Effector memory CD8-positive, alpha-beta T cell (primary cell): ENCODE measurements at regions not wholly inside any gene's neighbourhood (a gene's known extent, or its start where the extent isn't known, plus 50 kb on each side); places are given as distances from the start of the nearest gene placed in this dataset.
"Not testable (repeated sequence)": the region's sequence is repeated elsewhere in the genome, so short reads cannot be mapped to it uniquely, and the experiment has no call there.

Experiments
- ATAC-seq: fragments of 150-1000 bp; cut with Tn5 transposase; replicated peaks from 2 replicates; pipeline ENCODE4 v1.10.0; 2021; ENCODE audit warnings: mild to moderate bottlenecking, moderate library complexity
- DNase-seq, 3 experiments: peaks; one replicate each; pipeline ENCODE4 v3.0.0; 2021
- H3K27ac Mint-ChIP-seq, 2 donors: one replicate each; pipeline ENCODE4 v1.8.0; 2022; ENCODE audit warnings: mild to moderate bottlenecking in 2 of 2, mixed read lengths in 2 of 2, moderate library complexity in 2 of 2
- H3K27me3 Mint-ChIP-seq, 2 donors: one replicate each; pipeline ENCODE4 v1.8.0; 2022; ENCODE audit warnings: mixed read lengths in 2 of 2
- H3K36me3 Mint-ChIP-seq: one replicate; pipeline ENCODE4 v1.8.0; 2022; ENCODE audit warnings: mild to moderate bottlenecking, moderate library complexity, mixed read lengths; ENCODE audit not compliant: insufficient read depth
- H3K4me1 Mint-ChIP-seq, 2 donors: one replicate each; pipeline ENCODE4 v1.8.0; 2022; ENCODE audit warnings: low read depth in 2 of 2, mixed read lengths in 2 of 2
- H3K4me3 Mint-ChIP-seq, 2 donors: one replicate each; pipeline ENCODE4 v1.8.0; 2022; ENCODE audit warnings: mild to moderate bottlenecking in 2 of 2, mixed read lengths in 2 of 2, moderate library complexity in 2 of 2
- H3K9me3 Mint-ChIP-seq, 2 donors: one replicate each; pipeline ENCODE4 v1.8.0; 2022; ENCODE audit warnings: mixed read lengths in 2 of 2

DNA sequence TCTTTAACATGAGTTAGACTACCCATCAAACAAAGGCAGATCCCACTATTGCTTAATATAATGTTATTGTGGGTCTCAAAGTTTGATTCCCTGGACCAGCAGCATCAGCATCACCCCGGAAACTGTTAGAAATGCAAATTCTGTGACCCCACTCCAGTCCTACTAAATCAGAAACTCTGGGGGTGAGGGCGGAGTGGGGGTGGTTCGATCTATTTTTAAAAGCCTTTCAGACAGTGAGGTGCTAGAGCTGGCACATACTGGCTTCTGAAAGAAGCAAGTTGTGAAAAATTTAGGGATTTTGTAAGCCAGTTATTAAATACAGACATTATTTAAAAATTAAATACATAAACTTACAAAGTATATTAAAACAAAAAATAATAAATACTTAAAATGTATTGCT is 513.2 kb downstream of the NFIB start:
- Mint-ChIP-seq H3K27me3 (no peaks in the 10 kb centered on the region), H3K4me3 (no peak overlapping the region), H3K27ac (no peak overlapping the region), H3K36me3 (no peaks in the 10 kb centered on the region), H3K9me3 (peaks cover 0 to 8% of the 10 kb centered on the region in 2 donors), H3K4me1 (no peaks in the 10 kb centered on the region)
- no peak for DNase-seq
- ATAC-seq = no peak

DNA sequence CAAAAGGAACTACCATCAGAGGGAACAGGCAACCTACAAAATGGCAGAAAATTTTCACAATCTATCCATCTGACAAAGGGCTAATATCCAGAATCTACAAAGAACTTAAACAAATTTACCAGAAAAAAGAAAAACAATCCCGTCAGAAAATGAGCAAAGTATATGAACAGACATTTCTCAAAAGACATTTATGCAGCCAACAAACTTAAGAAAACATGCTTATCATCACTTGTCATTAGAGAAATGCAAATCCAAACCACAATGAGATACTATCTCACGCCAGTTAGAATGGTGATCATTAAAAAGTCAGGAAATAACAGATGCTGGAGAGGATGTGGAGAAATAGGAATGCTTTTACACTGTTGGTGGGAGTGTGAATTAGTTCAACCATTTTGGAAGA is 516.2 kb downstream of the NFIB start:
- not testable (repeated sequence) for DNase-seq, H3K27me3 Mint-ChIP-seq, H3K4me1 Mint-ChIP-seq, H3K4me3 Mint-ChIP-seq, ATAC-seq, H3K36me3 Mint-ChIP-seq, H3K27ac Mint-ChIP-seq
- peaks cover 0 to 17% of the 10 kb centered on the region in 2 donors for H3K9me3 Mint-ChIP-seq

DNA sequence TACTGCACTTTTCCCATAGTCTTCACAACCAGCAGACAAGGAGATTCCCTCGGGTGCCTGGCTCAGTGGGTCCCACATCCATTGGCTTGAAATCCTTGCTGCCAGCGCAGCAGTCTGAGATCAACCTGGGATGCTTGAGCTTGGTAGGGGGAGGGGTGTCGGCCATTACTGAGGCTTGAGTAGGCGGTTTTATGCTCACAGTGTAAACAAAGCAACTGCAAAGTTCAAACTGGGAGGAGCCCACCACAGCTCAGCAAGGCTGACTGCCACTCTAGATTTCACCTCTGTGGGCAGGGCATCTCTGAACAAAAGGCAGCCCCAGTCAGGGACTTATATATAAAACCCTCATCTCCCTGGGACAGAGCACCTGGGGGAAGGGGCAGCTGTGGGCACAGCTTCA is 512.3 kb upstream of the MPDZ start:
- ATAC-seq (no peak), DNase-seq (no peak)
- Mint-ChIP-seq H3K4me1 (no peaks in the 10 kb centered on the region), H3K36me3 (no peaks in the 10 kb centered on the region), H3K9me3 (peaks cover 6 to 21% of the 10 kb centered on the region in 2 donors), H3K27me3 (no peaks in the 10 kb centered on the region), H3K27ac (no peak overlapping the region), H3K4me3 (no peak overlapping the region)

DNA sequence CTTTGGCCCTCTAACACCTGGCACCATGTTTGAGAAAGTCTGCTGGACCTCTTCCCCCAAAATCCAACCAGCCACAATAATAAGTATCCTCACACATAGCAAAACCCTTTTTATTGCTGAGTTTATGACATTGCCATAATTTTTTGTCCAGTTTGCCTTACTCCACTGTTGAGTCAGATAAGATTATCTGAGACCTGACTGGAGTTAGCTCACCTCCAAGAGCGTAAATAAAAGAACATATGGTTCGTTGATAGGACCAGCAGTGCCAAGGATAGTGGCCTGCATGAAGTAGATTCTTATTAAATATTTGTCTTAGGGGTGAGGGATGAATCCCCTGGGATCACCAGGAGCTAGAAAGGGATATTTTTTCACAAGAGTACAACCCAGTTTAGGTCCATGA is 510.6 kb upstream of the MPDZ start:
- H3K27ac Mint-ChIP-seq = no peak overlapping the region
- DNase-seq = no peak
- H3K9me3 Mint-ChIP-seq = peaks cover 6 to 22% of the 10 kb centered on the region in 2 donors
- H3K36me3 Mint-ChIP-seq = no peaks in the 10 kb centered on the region
- H3K27me3 Mint-ChIP-seq = no peaks in the 10 kb centered on the region
- no peak for ATAC-seq
- H3K4me1 Mint-ChIP-seq = no peaks in the 10 kb centered on the region
- no peak overlapping the region for H3K4me3 Mint-ChIP-seq

DNA sequence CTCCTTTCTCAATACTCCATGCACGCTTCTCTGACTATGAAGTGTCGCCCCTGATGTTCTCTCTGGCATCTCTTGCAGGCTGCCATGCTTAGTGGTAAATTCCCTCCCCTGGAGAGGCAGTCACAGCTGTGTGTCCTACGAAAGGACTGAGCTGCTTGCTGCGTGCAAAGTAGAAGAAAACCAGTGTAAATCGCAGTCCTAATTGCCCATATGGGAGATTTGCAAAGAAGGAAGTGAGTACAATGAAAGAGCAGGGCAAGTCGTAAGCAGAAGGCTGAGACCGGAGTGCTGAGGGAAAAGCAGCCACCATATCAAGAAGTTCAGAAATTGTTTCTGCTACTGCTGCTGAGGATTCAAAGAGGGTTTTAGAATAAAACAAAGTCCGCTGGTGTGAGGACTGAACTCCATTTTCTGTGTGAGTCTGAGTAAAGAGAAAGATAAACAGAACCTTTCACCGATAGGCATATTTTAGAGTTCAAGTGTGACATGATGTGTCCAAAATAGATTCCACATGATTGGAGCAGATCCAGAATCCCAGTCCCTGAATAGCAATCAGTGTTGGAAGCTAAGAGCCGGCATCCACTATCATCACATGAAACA is 507.8 kb upstream of the MPDZ start:
- no peak for ATAC-seq
- DNase-seq = no peak
- no peak overlapping the region for H3K27ac Mint-ChIP-seq
- no peaks in the 10 kb centered on the region for H3K27me3 Mint-ChIP-seq
- peaks cover 6 to 14% of the 10 kb centered on the region in 2 donors for H3K9me3 Mint-ChIP-seq
- H3K4me3 Mint-ChIP-seq = no peak overlapping the region
- no peaks in the 10 kb centered on the region for H3K4me1 Mint-ChIP-seq
- H3K36me3 Mint-ChIP-seq = no peaks in the 10 kb centered on the region

DNA sequence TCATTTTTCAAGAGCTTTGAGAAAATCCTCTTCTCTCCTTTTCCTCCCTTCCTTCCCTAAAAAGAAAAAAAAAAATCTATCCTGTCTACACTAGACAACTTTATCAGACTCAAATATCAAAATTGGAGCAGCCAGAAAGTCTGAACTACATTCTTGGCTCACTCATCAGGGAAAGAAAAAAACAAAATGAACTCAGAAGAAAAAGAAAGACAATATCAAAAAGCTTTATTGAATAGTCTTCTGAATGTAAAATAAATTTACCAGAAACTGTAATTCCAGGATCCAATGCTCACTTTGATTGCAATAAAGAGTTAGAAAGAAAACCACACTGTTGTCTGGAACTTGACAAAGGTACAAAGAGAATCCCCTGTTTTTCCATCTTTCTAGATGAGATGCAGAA is 507.2 kb upstream of the MPDZ start:
- no peaks in the 10 kb centered on the region for H3K4me1 Mint-ChIP-seq
- H3K4me3 Mint-ChIP-seq = no peak overlapping the region
- H3K9me3 Mint-ChIP-seq = peaks cover 6 to 14% of the 10 kb centered on the region in 2 donors
- no peak for DNase-seq
- H3K36me3 Mint-ChIP-seq = no peaks in the 10 kb centered on the region
- no peak overlapping the region for H3K27ac Mint-ChIP-seq
- ATAC-seq = no peak
- H3K27me3 Mint-ChIP-seq = no peaks in the 10 kb centered on the region

DNA sequence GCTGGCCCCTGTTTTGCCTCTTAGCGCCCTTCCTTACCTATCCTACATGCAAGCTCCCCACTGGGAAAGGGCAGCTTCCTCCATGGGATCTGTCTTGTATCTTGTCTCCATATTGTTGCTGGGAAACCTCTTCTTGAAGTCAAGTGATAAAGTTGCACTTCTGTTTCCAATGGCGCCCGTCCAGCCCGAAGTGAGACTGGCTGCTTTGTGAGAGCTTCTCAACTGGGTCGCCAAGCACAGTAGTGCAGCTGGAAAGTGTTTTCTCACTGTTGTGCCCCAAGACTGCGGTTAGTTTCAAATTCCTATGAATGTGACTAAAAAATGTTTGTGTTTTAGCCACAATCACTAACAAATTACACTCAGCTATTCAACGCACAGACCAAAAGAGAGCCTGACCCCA is 506.6 kb upstream of the MPDZ start:
- no peaks in the 10 kb centered on the region for H3K27me3 Mint-ChIP-seq

DNA sequence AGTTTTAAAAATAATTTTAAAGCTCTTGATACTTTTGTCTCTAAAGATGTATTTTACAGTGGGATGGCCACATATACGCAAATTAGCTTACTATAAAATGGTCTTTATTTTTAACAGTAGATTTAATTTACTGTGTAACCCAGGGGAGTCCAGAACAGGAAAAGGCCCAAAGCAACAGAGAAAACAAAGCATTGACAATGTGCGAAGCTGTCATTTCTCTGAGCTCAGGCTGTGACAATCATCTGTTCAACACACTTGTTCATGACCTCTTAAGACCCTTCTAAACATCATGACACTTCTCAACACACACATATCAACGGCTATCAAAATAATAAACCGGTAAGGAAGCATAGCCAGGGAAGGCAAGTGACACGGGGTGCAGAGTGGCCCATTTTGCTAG is 499.6 kb upstream of the MPDZ start:
- H3K9me3 Mint-ChIP-seq = peaks cover 3 to 22% of the 10 kb centered on the region in 2 donors
- H3K27me3 Mint-ChIP-seq = no peaks in the 10 kb centered on the region
- no peak overlapping the region for H3K27ac Mint-ChIP-seq
- no peak overlapping the region for H3K4me3 Mint-ChIP-seq
- H3K4me1 Mint-ChIP-seq = no peaks in the 10 kb centered on the region
- DNase-seq (no peak), ATAC-seq (no peak)
- no peaks in the 10 kb centered on the region for H3K36me3 Mint-ChIP-seq

More for the DNA sequence above, 506.6 kb upstream of the MPDZ start:
- peaks cover 6 to 13% of the 10 kb centered on the region in 2 donors for H3K9me3 Mint-ChIP-seq
- no peak for DNase-seq
- no peaks in the 10 kb centered on the region for H3K36me3 Mint-ChIP-seq
- H3K4me3 Mint-ChIP-seq = no peak overlapping the region
- ATAC-seq = no peak
- H3K4me1 Mint-ChIP-seq = no peaks in the 10 kb centered on the region
- no peak overlapping the region for H3K27ac Mint-ChIP-seq

DNA sequence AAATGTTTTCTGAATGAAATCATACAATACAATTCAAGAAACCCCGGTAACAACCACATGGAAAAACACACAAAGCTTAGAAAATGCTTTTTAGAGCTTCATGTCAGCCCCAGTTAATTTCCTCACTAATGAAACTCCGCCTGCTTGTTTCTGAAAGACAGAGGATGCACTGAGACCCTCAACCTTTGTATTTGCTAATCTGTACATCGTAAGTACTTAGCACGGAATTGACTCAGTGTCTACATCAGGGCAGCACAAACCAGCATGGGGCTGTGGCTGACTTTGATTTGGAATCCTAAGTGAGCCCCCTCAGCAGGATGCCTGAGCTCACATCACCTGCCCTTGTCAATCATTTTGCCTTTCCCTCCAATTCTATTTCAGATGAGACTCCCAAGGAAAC is 499.1 kb upstream of the MPDZ start:
- H3K27me3 Mint-ChIP-seq = no peaks in the 10 kb centered on the region
- no peaks in the 10 kb centered on the region for H3K4me1 Mint-ChIP-seq
- H3K36me3 Mint-ChIP-seq = no peaks in the 10 kb centered on the region
- H3K4me3 Mint-ChIP-seq = no peak overlapping the region
- H3K27ac Mint-ChIP-seq = no peak overlapping the region
- ATAC-seq = no peak
- peaks cover 3 to 23% of the 10 kb centered on the region in 2 donors for H3K9me3 Mint-ChIP-seq
- no peak for DNase-seq

DNA sequence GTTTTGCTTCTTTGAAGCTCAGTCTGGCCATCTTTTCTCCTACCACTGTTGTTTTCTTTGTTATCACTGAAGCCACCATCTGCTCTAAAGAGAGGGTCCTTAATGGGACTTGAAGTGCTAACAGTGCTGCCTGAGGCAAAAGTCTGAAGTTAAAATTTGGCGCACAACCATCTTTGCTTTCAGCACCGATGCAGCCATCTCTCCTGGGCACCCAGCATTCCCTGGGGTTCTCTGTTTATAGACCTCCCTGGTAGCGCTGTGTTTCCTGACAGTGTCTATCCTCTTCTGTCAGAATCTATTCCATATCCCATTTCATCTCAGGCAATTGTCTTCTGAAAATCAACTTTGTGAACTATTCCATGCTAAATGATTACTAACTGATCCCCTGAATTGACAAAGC is 491.5 kb upstream of the MPDZ start:
- Mint-ChIP-seq H3K27me3 (no peaks in the 10 kb centered on the region), H3K36me3 (peaks cover 4% of the 10 kb centered on the region), H3K4me1 (no peaks in the 10 kb centered on the region), H3K9me3 (peaks cover 2 to 16% of the 10 kb centered on the region in 2 donors), H3K4me3 (no peak overlapping the region), H3K27ac (no peak overlapping the region)
- ATAC-seq (no peak), DNase-seq (no peak)

DNA sequence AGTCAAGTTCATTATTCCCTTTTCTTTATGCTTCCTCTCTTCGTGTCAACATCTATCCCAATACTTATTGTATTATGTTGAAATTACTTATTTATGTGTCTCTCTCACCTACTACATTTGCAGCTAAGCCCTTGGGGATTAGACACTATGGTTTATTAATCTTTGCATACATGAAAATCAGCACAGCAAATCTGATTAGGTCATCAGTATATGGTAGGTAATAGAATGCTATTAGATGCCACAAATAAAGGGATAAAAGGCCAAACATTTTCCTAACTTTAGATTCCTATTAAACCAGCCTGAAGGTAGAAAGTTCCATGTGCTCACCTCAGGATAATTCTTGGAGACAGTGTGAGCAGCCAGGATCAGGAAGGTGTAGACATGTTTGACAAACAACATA is 490.1 kb upstream of the MPDZ start:
- Mint-ChIP-seq H3K4me1 (no peaks in the 10 kb centered on the region), H3K9me3 (peaks cover 5 to 6% of the 10 kb centered on the region in 2 donors), H3K27ac (no peak overlapping the region), H3K27me3 (no peaks in the 10 kb centered on the region), H3K4me3 (no peak overlapping the region), H3K36me3 (peaks cover 4% of the 10 kb centered on the region)
- ATAC-seq (no peak), DNase-seq (no peak)

DNA sequence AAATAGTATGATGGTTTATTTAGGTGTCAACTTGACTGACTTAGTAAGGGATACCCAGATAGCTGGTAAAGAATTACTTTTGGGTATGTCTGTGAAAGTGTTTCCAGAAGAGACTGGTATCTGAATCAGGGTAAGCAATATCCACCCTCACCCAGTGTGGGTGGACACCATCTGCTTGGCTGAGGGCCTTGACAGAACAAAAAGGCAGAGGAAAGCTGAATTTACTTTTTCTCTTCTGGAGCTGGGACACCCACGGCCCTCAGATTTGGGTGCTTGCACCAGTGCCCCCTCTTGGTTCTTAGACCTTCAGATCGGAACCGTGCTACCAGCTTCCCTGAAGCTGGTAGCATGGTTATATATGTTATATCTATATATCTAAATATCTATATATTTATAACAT is 489.5 kb upstream of the MPDZ start:
- peaks cover 4% of the 10 kb centered on the region for H3K36me3 Mint-ChIP-seq
- no peaks in the 10 kb centered on the region for H3K27me3 Mint-ChIP-seq
- peaks cover 0 to 5% of the 10 kb centered on the region in 2 donors for H3K9me3 Mint-ChIP-seq
- no peak for ATAC-seq
- no peaks in the 10 kb centered on the region for H3K4me1 Mint-ChIP-seq
- no peak for DNase-seq
- no peak overlapping the region for H3K27ac Mint-ChIP-seq
- H3K4me3 Mint-ChIP-seq = no peak overlapping the region

DNA sequence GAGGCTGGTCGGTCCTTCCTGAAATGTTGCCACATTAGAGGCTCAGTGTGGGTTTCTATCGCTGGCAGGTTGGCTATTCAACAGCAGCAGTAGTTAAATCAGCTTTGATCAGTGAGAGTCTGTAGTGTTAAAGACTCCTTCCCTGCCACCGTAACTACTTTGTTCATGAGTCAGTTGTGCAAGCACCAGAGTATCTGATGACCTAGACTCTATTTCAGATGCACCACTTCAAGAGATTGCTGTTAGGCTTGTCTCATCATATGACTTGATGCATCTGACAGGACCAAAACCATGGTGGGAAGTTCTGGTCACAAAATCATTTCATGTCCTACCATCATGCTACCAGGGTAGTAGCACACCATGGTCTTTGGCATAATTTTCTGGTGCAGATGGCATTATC is 482.7 kb upstream of the MPDZ start:
- Mint-ChIP-seq H3K4me3 (no peak overlapping the region), H3K36me3 (no peaks in the 10 kb centered on the region), H3K27me3 (no peaks in the 10 kb centered on the region), H3K9me3 (peaks cover 8% of the 10 kb centered on the region in 2 donors), H3K27ac (no peak overlapping the region), H3K4me1 (no peaks in the 10 kb centered on the region)
- no peak for ATAC-seq
- DNase-seq = no peak

DNA sequence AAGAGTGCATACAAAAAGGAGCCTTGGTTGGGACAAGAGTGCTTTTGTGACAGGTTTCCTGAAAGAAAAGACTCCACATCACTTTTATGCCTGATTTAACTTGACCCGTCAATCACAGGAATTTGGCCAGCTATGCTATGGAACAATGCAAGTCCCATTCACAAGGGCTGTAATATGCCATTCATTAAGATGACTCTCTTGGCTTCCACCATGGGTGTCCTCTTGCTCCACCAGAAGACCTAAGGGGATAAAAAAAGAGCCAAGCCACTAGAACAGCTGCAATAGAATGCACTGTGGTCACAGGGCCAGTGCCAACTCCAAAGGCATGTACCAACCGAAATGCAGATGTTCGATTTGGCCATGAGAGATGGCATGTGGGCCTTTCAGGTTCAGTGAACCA is 480.1 kb upstream of the MPDZ start:
- Mint-ChIP-seq H3K9me3 (peaks cover 8 to 14% of the 10 kb centered on the region in 2 donors), H3K4me1 (no peaks in the 10 kb centered on the region), H3K4me3 (no peak overlapping the region), H3K27ac (no peak overlapping the region), H3K36me3 (no peaks in the 10 kb centered on the region), H3K27me3 (no peaks in the 10 kb centered on the region)
- DNase-seq (no peak), ATAC-seq (no peak)

DNA sequence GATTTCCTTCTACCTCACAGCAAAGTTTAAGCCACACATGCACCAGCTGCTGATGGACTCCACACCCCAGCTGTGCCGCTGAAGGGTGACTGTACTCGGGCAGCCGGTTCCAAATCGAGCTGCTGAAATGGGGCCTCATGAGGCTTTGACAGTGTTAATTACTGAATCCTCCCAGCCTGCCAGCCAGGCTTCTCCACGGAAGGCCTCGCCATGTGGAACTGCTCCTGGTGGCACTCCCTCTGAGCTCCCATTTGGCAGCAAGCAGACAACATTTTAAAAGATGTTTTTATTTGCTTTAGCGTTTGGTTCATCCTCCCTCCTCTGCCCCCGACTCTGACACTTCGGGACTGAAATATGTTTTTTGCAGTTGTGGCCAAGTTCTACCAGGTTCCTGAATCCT is 479.4 kb upstream of the MPDZ start:
- no peak overlapping the region for H3K27ac Mint-ChIP-seq
- no peaks in the 10 kb centered on the region for H3K27me3 Mint-ChIP-seq
- ATAC-seq (no peak), DNase-seq (no peak)
- no peak overlapping the region for H3K4me3 Mint-ChIP-seq
- H3K9me3 Mint-ChIP-seq = peaks cover 8 to 14% of the 10 kb centered on the region in 2 donors
- no peaks in the 10 kb centered on the region for H3K36me3 Mint-ChIP-seq
- H3K4me1 Mint-ChIP-seq = no peaks in the 10 kb centered on the region
